A549 (cell line): ENCODE measurements at regions not wholly inside any gene's neighbourhood (a gene's known extent, or its start where the extent isn't known, plus 50 kb on each side); places are given as distances from the start of the nearest gene placed in this dataset.

ENCODE experiments used
- ATAC-seq, 2 experiments: fragments of 200-7000 bp in 1 of 2; fragments of >200 bp in 1 of 2; cut with Nextera tagmentation in 1 of 2; cut with Tn5 transposase in 1 of 2; 3 replicates each; pipeline versions ENCODE4 v1.8.0 to v1.9.1; 2018 to 2020; ENCODE audit warnings: mild to moderate bottlenecking in 1 of 2, moderate library complexity in 1 of 2
- CTCF ChIA-PET: fragments of 300-600 bp; sonication (Branson Sonifier 250); formaldehyde crosslinking; extraction: SDS; loops from one replicate; lab custom pipeline; 2021; ENCODE audit warnings: antibody characterized with exemption, inconsistent platforms; lab: Yijun Ruan, JAX
- POLR2A ChIA-PET: fragments of 350-600 bp; formaldehyde crosslinking; extraction: SDS; loops from one replicate; lab custom pipeline; 2021; ENCODE audit warnings: antibody characterized with exemption, inconsistent platforms; lab: Yijun Ruan, JAX
- DNase-seq, 2 experiments: peaks; one replicate each; pipeline versions ENCODE4 v3.0.0 to v3.0.0-alpha.2; 2011 to 2016; ENCODE audit warnings: low read depth in 1 of 2, low spot score in 1 of 2
- FAIRE-seq: peaks from 2 replicates; lab custom pipeline; 2011; peaks lifted over from hg19 to GRCh38; lab: Jason Lieb, UNC
- H3K27ac ChIP-seq, 2 experiments: fragments of >200 bp; sonication (Bioruptor Twin); formaldehyde crosslinking; 3 replicates each; pipeline ENCODE4 v1.5.1; 2016 to 2017
- H3K4me1 ChIP-seq: fragments of >200 bp; sonication (Bioruptor Twin); formaldehyde crosslinking; 3 replicates; pipeline ENCODE4 v1.6.1; 2016
- H3K4me2 ChIP-seq: fragments of >200 bp; sonication (Bioruptor Twin); formaldehyde crosslinking; 3 replicates; pipeline ENCODE4 v1.6.1; 2016
- H3K4me3 ChIP-seq: fragments of >200 bp; sonication (Bioruptor Twin); formaldehyde crosslinking; 3 replicates; pipeline ENCODE4 v1.5.1; 2016
- H3K9me3 ChIP-seq: fragments of >200 bp; sonication (Bioruptor Twin); formaldehyde crosslinking; 3 replicates; pipeline ENCODE4 v1.6.1; 2016
- CBX2 ChIP-seq: fragments of 200-600 bp; sonication (generic); IDR thresholded peaks from 2 replicates; pipeline ENCODE4 v1.6.1; 2016; ENCODE audit warnings: low read depth, mild to moderate bottlenecking, borderline replicate concordance
- CBX8 ChIP-seq: fragments of 200-600 bp; sonication (generic); IDR thresholded peaks from 2 replicates; pipeline ENCODE4 v1.6.1; 2016
- CTCF ChIP-seq: fragments of >200 bp; sonication (Bioruptor Twin); formaldehyde crosslinking; IDR thresholded peaks from 3 replicates; pipeline ENCODE4 v1.5.1; 2016
- EP300 ChIP-seq, 2 experiments: fragments of >200 bp; sonication (Bioruptor Twin); formaldehyde crosslinking; IDR thresholded peaks; 2 replicates in 1 of 2; 3 replicates in 1 of 2; pipeline ENCODE4 v1.6.1; 2016 to 2017
- ESRRA ChIP-seq: fragments of 150-350 bp; IDR thresholded peaks from 2 replicates; pipeline ENCODE4 v1.6.1; 2014; ENCODE audit warnings: mild to moderate bottlenecking, low read length, borderline replicate concordance
- FOXS1 ChIP-seq: fragments of 250-450 bp; sonication (Bioruptor Pico); IDR thresholded peaks from 2 replicates; pipeline ENCODE4 v1.5.0; 2020; ENCODE audit warnings: mild to moderate bottlenecking, moderate library complexity
- HES2 ChIP-seq: fragments of >200 bp; sonication (Bioruptor Twin); formaldehyde crosslinking; IDR thresholded peaks from 2 replicates; pipeline ENCODE4 v1.6.1; 2016
- HOXB5 ChIP-seq: fragments of 250-450 bp; sonication (Bioruptor Pico); IDR thresholded peaks from 2 replicates; pipeline ENCODE4 v1.5.0; 2020; ENCODE audit warnings: mild to moderate bottlenecking, moderate library complexity
- JUNB ChIP-seq: fragments of >200 bp; sonication (Bioruptor Twin); formaldehyde crosslinking; IDR thresholded peaks from 2 replicates; pipeline ENCODE4 v1.6.1; 2016
- MAFK ChIP-seq: fragments of 450-650 bp; IDR thresholded peaks from 2 replicates; pipeline ENCODE4 v1.6.1; 2014; ENCODE audit not compliant: partially characterized antibody
- MAX ChIP-seq: IDR thresholded peaks from 2 replicates; pipeline ENCODE4 v1.6.1; 2012
- NFE2L2 ChIP-seq: fragments of 150-350 bp; conservative IDR thresholded peaks from 2 replicates; pipeline ENCODE4 v1.6.1; 2014; ENCODE audit warnings: low read length
- PHF8 ChIP-seq: fragments of 200-600 bp; sonication (generic); IDR thresholded peaks from 2 replicates; pipeline ENCODE4 v1.6.1; 2016; ENCODE audit warnings: low read depth, mild to moderate bottlenecking, antibody characterized with exemption, moderate library complexity, borderline replicate concordance
- POLR2A ChIP-seq: IDR thresholded peaks from 2 replicates; pipeline ENCODE4 v1.6.1; 2012; ENCODE audit warnings: mild to moderate bottlenecking, low read length
- RCOR1 ChIP-seq: fragments of 150-350 bp; IDR thresholded peaks from 2 replicates; pipeline ENCODE4 v1.6.1; 2014; ENCODE audit warnings: antibody characterized with exemption, low read length, low read depth
- REST ChIP-seq: fragments of 200-600 bp; sonication (generic); IDR thresholded peaks from 2 replicates; pipeline ENCODE4 v1.6.1; 2016; ENCODE audit warnings: antibody characterized with exemption, mild to moderate bottlenecking, moderate library complexity
- RNF2 ChIP-seq: fragments of 200-600 bp; sonication (generic); IDR thresholded peaks from 2 replicates; pipeline ENCODE4 v1.6.1; 2016; ENCODE audit warnings: low read depth, mild to moderate bottlenecking, antibody characterized with exemption, moderate library complexity, borderline replicate concordance
- SMC3 ChIP-seq: fragments of >200 bp; sonication (Bioruptor Twin); formaldehyde crosslinking; IDR thresholded peaks from 3 replicates; pipeline ENCODE4 v1.6.1; 2018; ENCODE audit warnings: inconsistent platforms
- SREBF2 ChIP-seq: fragments of 450-650 bp; IDR thresholded peaks from 2 replicates; pipeline ENCODE4 v1.6.1; 2014; ENCODE audit warnings: mild to moderate bottlenecking, moderate library complexity
- TFCP2L1 ChIP-seq: fragments of 250-450 bp; sonication (Bioruptor Pico); IDR thresholded peaks from 2 replicates; pipeline ENCODE4 v1.5.0; 2021; ENCODE audit warnings: mild to moderate bottlenecking
- ZFP36 ChIP-seq: fragments of 450-650 bp; IDR thresholded peaks from 2 replicates; pipeline ENCODE4 v1.6.1; 2014; ENCODE audit warnings: borderline replicate concordance; ENCODE audit not compliant: partially characterized antibody
- whole genome bisulfite sequencing: methylation state at CpG from one replicate; pipeline ENCODE4 v1.1.6; 2017; ENCODE audit errors: missing lambda C conversion rate; 5-methylcytosine and 5-hydroxymethylcytosine counted together

GRCh38 chr10:28761084-28761846 lies 83.9 kb downstream of the BAMBI start:
- H3K9me3 ChIP-seq = no peaks in the 10 kb centered on the region
- H3K4me2 ChIP-seq = no peak overlapping the region
- H3K4me3 ChIP-seq = no peak overlapping the region
- ChIA-PET CTCF (interaction anchor here (0.8 to 1.6 kb wide), 2 partner anchors 12 to 40 kb away, joined by 3 read pairs; no protein-coding TSS in a partner anchor), POLR2A (no interaction called here)
- DNase-seq = no peak
- peaks cover 7% of the 10 kb centered on the region; the same call in 1 of the 3 replicates for H3K4me1 ChIP-seq
- WGBS = 52% methylated on average over 5 of the region's 5 CpGs
- TF ChIP-seq HOXB5 (CRISPR knock-in tag) (no peak), TFCP2L1 (no peak), REST (no peak), RNF2 (no peak), ESRRA (no peak), ZFP36 (no peak), MAFK (no peak), HES2 (no peak), SREBF2 (no peak), CBX2 (no peak)
- no peak overlapping the region for H3K27ac ChIP-seq
- no peak for ATAC-seq
- peak; percentile 7 for FAIRE-seq

GRCh38 chr10:28763471-28764170 lies 86.3 kb downstream of the BAMBI start:
- H3K4me3 ChIP-seq = no peak overlapping the region
- no peaks in the 10 kb centered on the region for H3K4me1 ChIP-seq
- H3K27ac ChIP-seq = no peak overlapping the region
- DNase-seq (no peak), ATAC-seq (no peak), FAIRE-seq (no peak)
- H3K4me2 ChIP-seq = no peak overlapping the region
- POLR2A ChIA-PET = no interaction called here
- H3K9me3 ChIP-seq = no peaks in the 10 kb centered on the region
- CTCF ChIA-PET = no interaction called here
- WGBS = 76% methylated on average over 7 of the region's 7 CpGs
- no peak for TF ChIP-seq CTCF
- TF ChIP-seq RCOR1 = no peak
- TF ChIP-seq PHF8 = no peak
- TF ChIP-seq SMC3 = no peak
- TF ChIP-seq CBX8 = no peak
- no peak for TF ChIP-seq POLR2A
- no peak for TF ChIP-seq TFCP2L1
- TF ChIP-seq ESRRA = no peak
- no peak for TF ChIP-seq NFE2L2
- TF ChIP-seq FOXS1 (CRISPR knock-in tag) = no peak
- TF ChIP-seq RNF2 = no peak
- no peak for TF ChIP-seq MAX
- TF ChIP-seq EP300 (IDR thresholded peaks at IDR 0.05) = no peak
- TF ChIP-seq JUNB = no peak
